Panc1 (cell line): ENCODE measurements at regions not wholly inside any gene's neighbourhood (a gene's known extent, or its start where the extent isn't known, plus 50 kb on each side); places are given as distances from the start of the nearest gene placed in this dataset.

Experiments
- ATAC-seq: fragments of 200-7000 bp; cut with Tn5 transposase; 2 replicates; pipeline ENCODE4 v1.9.1; 2020; ENCODE audit warnings: mild to moderate bottlenecking, moderate library complexity
- BruUV-seq: library from RNA; stranded (reverse); fragments of 400-500 nt; replicated peaks from 2 replicates; lab custom pipeline; 2021; lab: Mats Ljungman, UMichigan
- CTCF ChIA-PET: fragments of 300-600 bp; sonication (Branson Sonifier 250); formaldehyde crosslinking; loops from one replicate; lab custom pipeline; 2022; ENCODE audit warnings: antibody characterized with exemption; lab: Charles Lee
- POLR2A ChIA-PET: fragments of 300-600 bp; sonication (Branson Sonifier 250); formaldehyde crosslinking; loops from one replicate; lab custom pipeline; 2022; ENCODE audit warnings: antibody characterized with exemption; lab: Charles Lee
- DNase-seq: peaks from one replicate; pipeline ENCODE4 v3.0.0-alpha.2; 2010; ENCODE audit warnings: low read depth, low spot score
- H3K27ac ChIP-seq: 2 replicates; pipeline ENCODE4 v1.5.1; 2011; ENCODE audit warnings: mild to moderate bottlenecking, low read length, inconsistent platforms
- H3K27me3 ChIP-seq: fragments of 200-500 bp; sonication (Bioruptor generic); 2 replicates; pipeline ENCODE4 v1.6.0; 2014; ENCODE audit warnings: low read length, inconsistent platforms; ENCODE audit not compliant: control insufficient read depth, insufficient read depth
- H3K36me3 ChIP-seq: fragments of 200-500 bp; sonication (Bioruptor generic); 2 replicates; pipeline ENCODE4 v1.5.1; 2014; ENCODE audit warnings: inconsistent platforms, mild to moderate bottlenecking, low read length, moderate library complexity; ENCODE audit not compliant: control insufficient read depth, insufficient read depth
- H3K4me1 ChIP-seq: 2 replicates; pipeline ENCODE4 v1.5.1; 2011; ENCODE audit warnings: inconsistent platforms, mild to moderate bottlenecking, low read length, moderate library complexity; ENCODE audit not compliant: control insufficient read depth, insufficient read depth
- H3K4me3 ChIP-seq, 2 experiments: 2 replicates each; pipeline ENCODE4 v1.5.1; 2011 to 2012; ENCODE audit warnings: low read depth in 2 of 2, low read length in 2 of 2, mild to moderate bottlenecking in 2 of 2, inconsistent platforms in 1 of 2, moderate library complexity in 1 of 2
- H3K9me3 ChIP-seq: fragments of 200-500 bp; sonication (Bioruptor generic); 2 replicates; pipeline ENCODE4 v1.5.1; 2014; ENCODE audit warnings: low read depth, mild to moderate bottlenecking, inconsistent platforms, low read length, moderate library complexity; ENCODE audit not compliant: control insufficient read depth, insufficient read depth
- POLR2AphosphoS5 ChIP-seq: IDR thresholded peaks from 2 replicates; pipeline ENCODE4 v1.6.1; 2012; ENCODE audit warnings: mild to moderate bottlenecking, low read depth, low read length, moderate library complexity
- SIN3A ChIP-seq: IDR thresholded peaks from 2 replicates; pipeline ENCODE4 v1.6.1; 2012; ENCODE audit warnings: low read depth, mild to moderate bottlenecking, low read length, moderate library complexity, borderline replicate concordance; ENCODE audit not compliant: insufficient read depth
- TCF7L2 ChIP-seq: IDR thresholded peaks from 2 replicates; pipeline ENCODE4 v1.6.1; 2011; ENCODE audit warnings: mild to moderate bottlenecking, low read depth, low read length, inconsistent platforms
- in situ Hi-C: cut with HindIII; loops from 2 replicates; pipeline ENCODE4 v1.10.0; 2016; ENCODE audit warnings: low sequenced_read_pairs, low pct_unique_long_range_greater_than_20kb
- intact Hi-C: fragments of 100-400 bp; cut with micrococcal nuclease; formaldehyde crosslinking; loops from one replicate; pipeline ENCODE4 v1.10.0; 2022; ENCODE audit not compliant: unreplicated experiment
- TF ChIP-seq, protein P1 (sequence below): fragments of 450-650 bp; IDR thresholded peaks from 2 replicates; pipeline ENCODE4 v1.5.1; 2017; ENCODE audit warnings: mild to moderate bottlenecking
- TF ChIP-seq, protein P2 (sequence below), 2 experiments: IDR thresholded peaks; 2 replicates each; pipeline ENCODE4 v1.6.1; 2011 to 2012; ENCODE audit warnings: low read depth in 2 of 2, control low read depth in 1 of 2, low read length in 1 of 2, mild to moderate bottlenecking in 1 of 2, moderate library complexity in 1 of 2; ENCODE audit not compliant: insufficient read depth in 1 of 2

DNA sequence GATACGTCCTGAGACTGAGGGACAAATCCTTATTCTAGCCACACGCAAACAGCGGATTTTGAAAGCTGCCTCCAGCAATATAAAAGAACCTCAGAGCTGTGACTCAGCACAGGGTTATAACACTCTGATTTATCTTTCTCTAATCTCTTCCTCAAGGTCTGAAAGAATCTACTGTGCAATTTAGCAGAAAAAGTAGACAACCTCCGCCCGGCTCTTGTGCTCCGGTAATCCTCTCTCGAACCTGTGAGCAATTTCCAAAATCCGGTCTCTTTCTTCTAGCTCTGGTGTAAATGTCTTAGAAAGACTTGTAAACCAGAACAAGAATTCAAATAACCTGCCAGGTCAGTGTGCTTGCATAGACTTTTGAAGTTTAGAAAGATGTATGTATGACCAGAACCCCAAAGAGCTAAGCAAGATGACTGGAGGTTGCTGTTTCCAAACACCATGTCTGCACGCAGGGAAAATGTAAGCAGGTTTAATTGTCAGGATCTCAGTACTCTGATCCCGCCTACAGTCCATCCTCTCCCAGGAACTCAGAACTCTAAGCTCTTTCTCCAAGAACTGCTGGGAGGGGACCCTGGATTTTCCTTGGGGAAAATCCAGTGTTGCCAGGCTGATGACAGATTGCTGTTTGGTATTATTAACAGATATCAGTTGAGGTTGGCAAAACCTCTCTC lies 338.1 kb downstream of the RFC3 start:
- Histone ChIP-seq H3K9me3 (peaks cover 3% of the 10 kb centered on the region; the same call in 1 of the 2 replicates), H3K36me3 (no peaks in the 10 kb centered on the region), H3K4me1 (peaks cover 5% of the 10 kb centered on the region; the same call in 1 of the 2 replicates), H3K4me3 (peak overlapping the region; percentile 23 to 61), H3K27me3 (no peaks in the 10 kb centered on the region), H3K27ac (peak overlapping the region; percentile 91)
- ChIA-PET POLR2A (no interaction called here), CTCF (interaction anchor here (0.7 kb wide), 1 partner anchor 209 kb away, joined by 9 read pairs; no protein-coding TSS in a partner anchor)
- BruUV-seq = no TSS peak
- in situ Hi-C loops (no loop called here), intact Hi-C loops (no loop called here)
- no peak for DNase-seq
- TF ChIP-seq TCF7L2 (no peak), POLR2AphosphoS5 (no peak), SIN3A (no peak)
- TF ChIP-seq, protein P1, sequence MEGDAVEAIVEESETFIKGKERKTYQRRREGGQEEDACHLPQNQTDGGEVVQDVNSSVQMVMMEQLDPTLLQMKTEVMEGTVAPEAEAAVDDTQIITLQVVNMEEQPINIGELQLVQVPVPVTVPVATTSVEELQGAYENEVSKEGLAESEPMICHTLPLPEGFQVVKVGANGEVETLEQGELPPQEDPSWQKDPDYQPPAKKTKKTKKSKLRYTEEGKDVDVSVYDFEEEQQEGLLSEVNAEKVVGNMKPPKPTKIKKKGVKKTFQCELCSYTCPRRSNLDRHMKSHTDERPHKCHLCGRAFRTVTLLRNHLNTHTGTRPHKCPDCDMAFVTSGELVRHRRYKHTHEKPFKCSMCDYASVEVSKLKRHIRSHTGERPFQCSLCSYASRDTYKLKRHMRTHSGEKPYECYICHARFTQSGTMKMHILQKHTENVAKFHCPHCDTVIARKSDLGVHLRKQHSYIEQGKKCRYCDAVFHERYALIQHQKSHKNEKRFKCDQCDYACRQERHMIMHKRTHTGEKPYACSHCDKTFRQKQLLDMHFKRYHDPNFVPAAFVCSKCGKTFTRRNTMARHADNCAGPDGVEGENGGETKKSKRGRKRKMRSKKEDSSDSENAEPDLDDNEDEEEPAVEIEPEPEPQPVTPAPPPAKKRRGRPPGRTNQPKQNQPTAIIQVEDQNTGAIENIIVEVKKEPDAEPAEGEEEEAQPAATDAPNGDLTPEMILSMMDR = no peak
- TF ChIP-seq, protein P2, sequence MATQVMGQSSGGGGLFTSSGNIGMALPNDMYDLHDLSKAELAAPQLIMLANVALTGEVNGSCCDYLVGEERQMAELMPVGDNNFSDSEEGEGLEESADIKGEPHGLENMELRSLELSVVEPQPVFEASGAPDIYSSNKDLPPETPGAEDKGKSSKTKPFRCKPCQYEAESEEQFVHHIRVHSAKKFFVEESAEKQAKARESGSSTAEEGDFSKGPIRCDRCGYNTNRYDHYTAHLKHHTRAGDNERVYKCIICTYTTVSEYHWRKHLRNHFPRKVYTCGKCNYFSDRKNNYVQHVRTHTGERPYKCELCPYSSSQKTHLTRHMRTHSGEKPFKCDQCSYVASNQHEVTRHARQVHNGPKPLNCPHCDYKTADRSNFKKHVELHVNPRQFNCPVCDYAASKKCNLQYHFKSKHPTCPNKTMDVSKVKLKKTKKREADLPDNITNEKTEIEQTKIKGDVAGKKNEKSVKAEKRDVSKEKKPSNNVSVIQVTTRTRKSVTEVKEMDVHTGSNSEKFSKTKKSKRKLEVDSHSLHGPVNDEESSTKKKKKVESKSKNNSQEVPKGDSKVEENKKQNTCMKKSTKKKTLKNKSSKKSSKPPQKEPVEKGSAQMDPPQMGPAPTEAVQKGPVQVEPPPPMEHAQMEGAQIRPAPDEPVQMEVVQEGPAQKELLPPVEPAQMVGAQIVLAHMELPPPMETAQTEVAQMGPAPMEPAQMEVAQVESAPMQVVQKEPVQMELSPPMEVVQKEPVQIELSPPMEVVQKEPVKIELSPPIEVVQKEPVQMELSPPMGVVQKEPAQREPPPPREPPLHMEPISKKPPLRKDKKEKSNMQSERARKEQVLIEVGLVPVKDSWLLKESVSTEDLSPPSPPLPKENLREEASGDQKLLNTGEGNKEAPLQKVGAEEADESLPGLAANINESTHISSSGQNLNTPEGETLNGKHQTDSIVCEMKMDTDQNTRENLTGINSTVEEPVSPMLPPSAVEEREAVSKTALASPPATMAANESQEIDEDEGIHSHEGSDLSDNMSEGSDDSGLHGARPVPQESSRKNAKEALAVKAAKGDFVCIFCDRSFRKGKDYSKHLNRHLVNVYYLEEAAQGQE (IDR thresholded peaks at IDR 0.05; ENCODE audit: insufficient read depth in 1 of 2, low read depth in 2 of 2, low read length in 1 of 2) = no peak
- ATAC-seq = peak; percentile 59

DNA sequence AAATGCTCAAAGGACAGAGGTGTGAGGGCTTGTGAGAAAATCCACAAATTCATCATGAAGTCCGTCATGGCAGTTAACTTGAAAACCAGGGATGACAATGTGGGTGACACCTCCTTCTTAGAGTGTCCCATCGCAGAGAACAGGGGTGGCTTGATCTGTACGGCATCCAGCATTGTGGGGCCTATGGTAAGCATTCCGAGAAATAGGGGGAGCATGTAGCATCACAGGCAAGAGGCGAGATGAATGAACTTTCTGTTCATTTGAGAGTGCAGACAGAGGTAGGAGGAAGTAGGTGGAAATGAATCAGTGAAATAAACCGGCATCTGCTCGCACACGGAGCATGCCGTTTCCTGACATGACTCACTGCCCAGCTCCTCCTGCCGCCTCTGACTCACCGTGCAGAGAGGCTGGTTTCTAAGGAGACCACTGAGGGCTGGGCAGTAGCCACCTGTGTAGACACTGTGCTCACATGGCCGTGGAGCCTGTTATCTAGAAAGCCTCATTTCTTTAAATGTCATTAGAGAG lies 339.0 kb downstream of the RFC3 start:
- Histone ChIP-seq H3K27me3 (no peaks in the 10 kb centered on the region), H3K4me1 (peaks cover 7% of the 10 kb centered on the region; the same call in 1 of the 2 replicates), H3K27ac (peak overlapping the region; percentile 91), H3K9me3 (peaks cover 3% of the 10 kb centered on the region; the same call in 1 of the 2 replicates), H3K4me3 (peak overlapping the region; percentile 23 to 61), H3K36me3 (no peaks in the 10 kb centered on the region)
- in situ Hi-C loops (no loop called here), intact Hi-C loops (no loop called here)
- ChIA-PET CTCF (interaction anchor here (0.6 kb wide), 1 partner anchor 241 kb away, joined by 6 read pairs; no protein-coding TSS in a partner anchor), POLR2A (no interaction called here)
- ATAC-seq (peak; percentile 99), DNase-seq (peak; percentile 82)
- no TSS peak for BruUV-seq
- TF ChIP-seq, protein P2 (IDR thresholded peaks at IDR 0.05; ENCODE audit: insufficient read depth in 1 of 2, low read depth in 2 of 2, low read length in 1 of 2) = no peak
- TF ChIP-seq TCF7L2 (no peak), POLR2AphosphoS5 (no peak; the same call in 1 of the 2 replicates), SIN3A (no peak)
- TF ChIP-seq, protein P1 = no peak
